MCF 10A (cell line): ENCODE measurements at regions not wholly inside any gene's neighbourhood (a gene's known extent, or its start where the extent isn't known, plus 50 kb on each side); places are given as distances from the start of the nearest gene placed in this dataset.

ENCODE experiments used
- BruUV-seq: library from RNA; stranded (reverse); fragments of 400-500 nt; replicated peaks from 2 replicates; lab custom pipeline; 2021; lab: Mats Ljungman, UMichigan
- CTCF ChIA-PET: fragments of 300-600 bp; sonication (Branson Sonifier 250); formaldehyde crosslinking; extraction: SDS; loops from one replicate; lab custom pipeline; 2021; ENCODE audit warnings: antibody characterized with exemption, inconsistent platforms; lab: Yijun Ruan, JAX
- POLR2A ChIA-PET: fragments of 300-600, 350-650 bp; sonication (Branson Sonifier 250); formaldehyde crosslinking; extraction: SDS; loops from one replicate; lab custom pipeline; 2020; ENCODE audit warnings: antibody characterized with exemption, inconsistent platforms; lab: Yijun Ruan, JAX
- DNase-seq: peaks from one replicate; pipeline ENCODE4 v3.0.0-alpha.2; 2018; ENCODE audit not compliant: unreplicated experiment
- H3K27ac Mint-ChIP-seq: one replicate; pipeline ENCODE4 v1.8.0; 2022; ENCODE audit warnings: mild to moderate bottlenecking, low read depth, mixed read lengths; ENCODE audit not compliant: unreplicated experiment
- H3K27me3 Mint-ChIP-seq: one replicate; pipeline ENCODE4 v1.8.0; 2022; ENCODE audit warnings: mixed read lengths; ENCODE audit not compliant: insufficient read depth, unreplicated experiment
- H3K36me3 Mint-ChIP-seq: one replicate; pipeline ENCODE4 v1.8.0; 2022; ENCODE audit warnings: mild to moderate bottlenecking, moderate library complexity, mixed read lengths; ENCODE audit not compliant: insufficient read depth, unreplicated experiment
- H3K4me1 Mint-ChIP-seq: one replicate; pipeline ENCODE4 v1.8.0; 2022; ENCODE audit warnings: mixed read lengths; ENCODE audit not compliant: insufficient read depth, unreplicated experiment
- H3K4me3 Mint-ChIP-seq: one replicate; pipeline ENCODE4 v1.8.0; 2022; ENCODE audit warnings: mild to moderate bottlenecking, moderate library complexity, mixed read lengths; ENCODE audit not compliant: unreplicated experiment
- H3K9me3 Mint-ChIP-seq: one replicate; pipeline ENCODE4 v1.8.0; 2022; ENCODE audit warnings: mixed read lengths; ENCODE audit not compliant: unreplicated experiment
- intact Hi-C: fragments of 100-400 bp; cut with micrococcal nuclease; formaldehyde crosslinking; loops from 2 replicates; pipeline ENCODE4 v1.14.1; 2022
- TF ChIP-seq, protein P1 (sequence below): fragments of 200-600 bp; IDR thresholded peaks from one replicate; pipeline ENCODE4 v1.8.0; 2022; ENCODE audit warnings: antibody characterized with exemption, mild to moderate bottlenecking; ENCODE audit not compliant: unreplicated experiment

DNA sequence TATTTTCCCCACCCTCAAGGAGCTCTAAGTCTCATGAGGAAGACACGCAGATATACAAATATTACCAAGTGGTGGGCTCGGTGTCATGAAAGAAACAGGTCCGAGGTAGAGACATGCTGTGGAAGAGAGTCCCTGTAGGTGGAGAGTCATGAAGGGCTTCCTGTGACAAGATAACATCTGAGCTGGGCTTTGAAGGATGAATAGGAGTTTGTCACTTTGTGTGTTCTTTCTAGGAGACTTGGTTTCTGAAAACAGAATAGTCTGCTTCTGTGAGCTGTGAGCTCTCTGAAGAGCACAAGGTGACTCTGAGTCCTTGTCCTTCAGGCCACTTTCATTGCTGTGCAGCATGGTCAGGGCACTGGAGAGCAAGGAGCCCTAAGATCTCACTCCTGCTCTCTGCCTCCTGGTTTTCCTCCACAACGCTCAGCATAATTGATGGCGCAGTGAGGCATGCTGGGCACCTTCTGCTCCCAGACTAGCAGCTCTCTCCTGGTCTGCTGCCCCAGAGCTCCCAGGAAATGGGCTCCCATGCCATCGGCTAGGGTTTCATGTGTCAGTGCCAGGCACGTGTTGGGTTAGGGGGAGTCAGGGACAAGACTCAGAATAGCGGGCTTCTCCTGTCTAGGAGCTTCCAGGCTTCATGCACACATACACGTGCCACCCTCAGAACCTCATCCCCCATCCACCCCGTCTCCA lies 209.9 kb upstream of the CSF3R start:
- TF ChIP-seq, protein P1, sequence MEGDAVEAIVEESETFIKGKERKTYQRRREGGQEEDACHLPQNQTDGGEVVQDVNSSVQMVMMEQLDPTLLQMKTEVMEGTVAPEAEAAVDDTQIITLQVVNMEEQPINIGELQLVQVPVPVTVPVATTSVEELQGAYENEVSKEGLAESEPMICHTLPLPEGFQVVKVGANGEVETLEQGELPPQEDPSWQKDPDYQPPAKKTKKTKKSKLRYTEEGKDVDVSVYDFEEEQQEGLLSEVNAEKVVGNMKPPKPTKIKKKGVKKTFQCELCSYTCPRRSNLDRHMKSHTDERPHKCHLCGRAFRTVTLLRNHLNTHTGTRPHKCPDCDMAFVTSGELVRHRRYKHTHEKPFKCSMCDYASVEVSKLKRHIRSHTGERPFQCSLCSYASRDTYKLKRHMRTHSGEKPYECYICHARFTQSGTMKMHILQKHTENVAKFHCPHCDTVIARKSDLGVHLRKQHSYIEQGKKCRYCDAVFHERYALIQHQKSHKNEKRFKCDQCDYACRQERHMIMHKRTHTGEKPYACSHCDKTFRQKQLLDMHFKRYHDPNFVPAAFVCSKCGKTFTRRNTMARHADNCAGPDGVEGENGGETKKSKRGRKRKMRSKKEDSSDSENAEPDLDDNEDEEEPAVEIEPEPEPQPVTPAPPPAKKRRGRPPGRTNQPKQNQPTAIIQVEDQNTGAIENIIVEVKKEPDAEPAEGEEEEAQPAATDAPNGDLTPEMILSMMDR: no peak
- no peaks in the 10 kb centered on the region for H3K9me3 Mint-ChIP-seq
- CTCF ChIA-PET: interaction anchor here (1.0 kb wide), 1 partner anchor 42 kb away, joined by 3 read pairs; no protein-coding TSS in a partner anchor
- POLR2A ChIA-PET: interaction anchor here (0.7 kb wide), 1 partner anchor 569 kb away, joined by 6 read pairs; no protein-coding TSS in a partner anchor
- DNase-seq: no peak
- H3K27me3 Mint-ChIP-seq: peaks cover 37% of the 10 kb centered on the region
- BruUV-seq: no TSS peak
- no peak overlapping the region for H3K27ac Mint-ChIP-seq
- no peak overlapping the region for H3K4me3 Mint-ChIP-seq
- intact Hi-C loops: no loop called here
- no peaks in the 10 kb centered on the region for H3K4me1 Mint-ChIP-seq
- H3K36me3 Mint-ChIP-seq: no peaks in the 10 kb centered on the region

DNA sequence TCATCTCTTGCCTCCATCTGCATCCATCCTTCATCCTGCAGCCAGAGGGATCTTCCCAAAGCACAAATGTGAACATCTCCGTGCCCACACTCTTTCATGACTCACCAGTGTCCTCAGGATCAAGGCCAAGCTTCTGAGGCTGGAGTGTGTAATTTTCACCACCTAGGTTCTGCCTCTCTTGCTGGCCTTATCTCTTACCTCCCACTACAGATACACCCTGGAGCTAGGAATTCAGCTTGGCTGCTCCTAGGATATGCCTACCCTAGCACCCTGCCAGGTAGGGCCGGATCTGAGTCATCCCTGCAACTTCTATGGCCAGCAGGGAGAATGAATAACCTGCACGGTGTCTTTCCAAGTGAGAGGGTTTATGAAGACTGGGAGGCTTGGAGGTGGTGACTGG lies 208.7 kb upstream of the CSF3R start:
- H3K4me1 Mint-ChIP-seq: no peaks in the 10 kb centered on the region

DNA sequence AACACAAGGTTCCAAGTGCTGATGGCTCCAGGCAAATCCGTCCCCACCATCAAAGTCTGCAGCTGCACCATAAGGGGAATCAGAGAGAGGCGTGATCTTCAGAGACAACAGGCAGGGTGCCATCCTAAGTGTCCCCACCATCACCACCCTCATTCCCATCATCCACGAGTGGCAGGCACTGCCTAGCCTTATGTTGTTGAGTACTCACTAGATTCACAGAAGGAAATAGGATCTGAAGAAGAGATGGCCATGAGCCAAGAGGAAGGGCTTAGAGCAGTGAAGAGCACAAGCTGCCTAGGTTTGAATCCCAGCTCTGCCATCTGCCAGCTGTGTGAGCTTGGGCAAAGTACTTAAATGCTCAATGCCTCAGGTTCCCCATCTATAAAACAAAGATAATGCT lies 207.3 kb upstream of the CSF3R start:
- TF ChIP-seq, protein P1: no peak
- DNase-seq: no peak
- Mint-ChIP-seq H3K36me3 (no peaks in the 10 kb centered on the region), H3K4me3 (no peak overlapping the region), H3K9me3 (no peaks in the 10 kb centered on the region), H3K27ac (no peak overlapping the region), H3K27me3 (peaks cover 39% of the 10 kb centered on the region), H3K4me1 (no peaks in the 10 kb centered on the region)
- no TSS peak for BruUV-seq
- intact Hi-C loops: no loop called here
- CTCF ChIA-PET: no interaction called here
- POLR2A ChIA-PET: no interaction called here

More for the DNA sequence above, 208.7 kb upstream of the CSF3R start:
- BruUV-seq: no TSS peak
- H3K4me3 Mint-ChIP-seq: no peak overlapping the region
- H3K36me3 Mint-ChIP-seq: no peaks in the 10 kb centered on the region
- H3K27ac Mint-ChIP-seq: no peak overlapping the region
- POLR2A ChIA-PET: no interaction called here
- TF ChIP-seq, protein P1: no peak
- CTCF ChIA-PET: interaction anchor here (0.9 kb wide), 1 partner anchor 116 kb away, joined by 3 read pairs; no protein-coding TSS in a partner anchor
- H3K27me3 Mint-ChIP-seq: peaks cover 48% of the 10 kb centered on the region
- intact Hi-C loops: no loop called here
- no peaks in the 10 kb centered on the region for H3K9me3 Mint-ChIP-seq
- peak; percentile 78 for DNase-seq

DNA sequence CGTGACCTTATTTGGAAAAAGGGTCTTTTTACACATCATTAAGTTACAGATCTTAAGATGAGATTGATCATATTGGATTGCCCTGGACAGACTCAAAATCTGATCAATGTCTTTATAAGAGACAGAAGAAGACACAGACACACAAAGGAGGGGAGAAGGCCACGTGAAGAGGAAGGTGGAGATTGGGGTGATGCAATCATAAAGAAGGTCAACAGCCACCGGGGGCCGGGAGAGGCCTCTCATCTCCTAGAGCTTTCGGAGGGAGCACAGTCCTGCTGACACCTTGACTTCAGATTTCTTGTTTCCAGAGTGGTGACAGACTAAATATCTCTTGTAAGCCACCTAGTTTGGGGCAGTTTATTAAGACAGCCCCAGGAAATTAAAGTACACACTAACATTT lies 204.6 kb upstream of the CSF3R start:
- intact Hi-C loops: no loop called here
- TF ChIP-seq, protein P1: no peak

More for the DNA sequence above, 204.6 kb upstream of the CSF3R start:
- DNase-seq: no peak
- Mint-ChIP-seq H3K27ac (no peak overlapping the region), H3K9me3 (no peaks in the 10 kb centered on the region), H3K36me3 (no peaks in the 10 kb centered on the region), H3K4me1 (no peaks in the 10 kb centered on the region), H3K4me3 (no peak overlapping the region), H3K27me3 (peaks cover 18% of the 10 kb centered on the region)
- no TSS peak for BruUV-seq
- POLR2A ChIA-PET: no interaction called here
- CTCF ChIA-PET: no interaction called here
